ENCODE measurements at regions not wholly inside any gene's neighbourhood (a gene's known extent, or its start where the extent isn't known, plus 50 kb on each side); places are given as distances from the start of the nearest gene placed in this dataset.

GRCh38 chr9:92177591-92177990, 62.4 kb upstream of the SPTLC1 start:
- no peaks in the 10 kb centered on the region for H4K20me1 ChIP-seq (ENCODE audit: insufficient read depth, low read length)
- no peak overlapping the region for H3K9ac ChIP-seq (ENCODE audit: low read length)
- H3K9me3 ChIP-seq (ENCODE audit: insufficient read depth, low read length) = peaks cover 8% of the 10 kb centered on the region; the same call in 1 of the 2 replicates
- TF ChIP-seq EZH2phosphoT487 (IDR thresholded peaks at IDR 0.05; ENCODE audit: low read depth) (no peak), CTCF (IDR thresholded peaks at IDR 0.05; ENCODE audit: low read depth, low read length) (no peak)
- peaks cover 6% of the 10 kb centered on the region; the same call in 1 of the 2 replicates for H3K4me1 ChIP-seq (ENCODE audit: low read length)
- no peak overlapping the region for H3K27ac ChIP-seq (ENCODE audit: low read length)
- peaks cover 2% of the 10 kb centered on the region for H3K36me3 ChIP-seq (replicated peaks; ENCODE audit: low read depth, low read length)
- H3K27me3 ChIP-seq (ENCODE audit: low read depth, low read length) = no peaks in the 10 kb centered on the region
- no peak overlapping the region for H3K4me3 ChIP-seq (ENCODE audit: low read length)
- H2AFZ ChIP-seq (ENCODE audit: low read depth, low read length) = no peak overlapping the region
- H3K79me2 ChIP-seq (ENCODE audit: low read length) = no peaks in the 10 kb centered on the region
- H3K4me2 ChIP-seq (ENCODE audit: low read length) = no peak overlapping the region

GRCh38 chr9:92176800-92177185, 61.6 kb upstream of the SPTLC1 start:
- H3K9ac ChIP-seq (ENCODE audit: low read length) = no peak overlapping the region
- H3K4me3 ChIP-seq (ENCODE audit: low read length) = no peak overlapping the region
- peaks cover 6% of the 10 kb centered on the region; the same call in 1 of the 2 replicates for H3K4me1 ChIP-seq (ENCODE audit: low read length)
- no peak overlapping the region for H3K4me2 ChIP-seq (ENCODE audit: low read length)
- H2AFZ ChIP-seq (ENCODE audit: low read depth, low read length) = no peak overlapping the region
- H3K27me3 ChIP-seq (ENCODE audit: low read depth, low read length) = no peaks in the 10 kb centered on the region
- H3K36me3 ChIP-seq (replicated peaks; ENCODE audit: low read depth, low read length) = peaks cover 2% of the 10 kb centered on the region
- H3K79me2 ChIP-seq (ENCODE audit: low read length) = no peaks in the 10 kb centered on the region
- TF ChIP-seq EZH2phosphoT487 (IDR thresholded peaks at IDR 0.05; ENCODE audit: low read depth) (no peak), CTCF (IDR thresholded peaks at IDR 0.05; ENCODE audit: low read depth, low read length) (no peak)
- no peaks in the 10 kb centered on the region for H4K20me1 ChIP-seq (ENCODE audit: insufficient read depth, low read length)
- H3K27ac ChIP-seq (ENCODE audit: low read length) = no peak overlapping the region
- H3K9me3 ChIP-seq (ENCODE audit: insufficient read depth, low read length) = peaks cover 8% of the 10 kb centered on the region; the same call in 1 of the 2 replicates

- no peak overlapping the region for H2AFZ ChIP-seq (ENCODE audit: low read depth, low read length)
- no peak overlapping the region for H3K4me3 ChIP-seq (ENCODE audit: low read length)
- H3K27ac ChIP-seq (ENCODE audit: low read length) = no peak overlapping the region
- no peak overlapping the region for H3K9ac ChIP-seq (ENCODE audit: low read length)
- H3K9me3 ChIP-seq (ENCODE audit: insufficient read depth, low read length) = peaks cover 8% of the 10 kb centered on the region; the same call in 1 of the 2 replicates
- no peaks in the 10 kb centered on the region for H4K20me1 ChIP-seq (ENCODE audit: insufficient read depth, low read length)
- H3K4me2 ChIP-seq (ENCODE audit: low read length) = no peak overlapping the region
- H3K4me1 ChIP-seq (ENCODE audit: low read length) = peaks cover 6% of the 10 kb centered on the region; the same call in 1 of the 2 replicates
- no peak for TF ChIP-seq EZH2phosphoT487 (IDR thresholded peaks at IDR 0.05; ENCODE audit: low read depth)
- TF ChIP-seq CTCF (IDR thresholded peaks at IDR 0.05; ENCODE audit: low read depth, low read length) = no peak
- H3K36me3 ChIP-seq (replicated peaks; ENCODE audit: low read depth, low read length) = peaks cover 2% of the 10 kb centered on the region
- H3K27me3 ChIP-seq (ENCODE audit: low read depth, low read length) = no peaks in the 10 kb centered on the region
- H3K79me2 ChIP-seq (ENCODE audit: low read length) = no peaks in the 10 kb centered on the region
These were observed 61.0 kb upstream of the SPTLC1 start for GRCh38 chr9:92176068-92176799.

GRCh38 chr9:92175441-92175840, 60.2 kb upstream of the SPTLC1 start:
- no peak overlapping the region for H3K27ac ChIP-seq (ENCODE audit: low read length)
- H3K4me1 ChIP-seq (ENCODE audit: low read length) = peaks cover 6% of the 10 kb centered on the region; the same call in 1 of the 2 replicates
- H3K79me2 ChIP-seq (ENCODE audit: low read length) = no peaks in the 10 kb centered on the region
- H3K4me3 ChIP-seq (ENCODE audit: low read length) = no peak overlapping the region
- no peak overlapping the region for H3K4me2 ChIP-seq (ENCODE audit: low read length)
- no peaks in the 10 kb centered on the region for H3K27me3 ChIP-seq (ENCODE audit: low read depth, low read length)
- H3K9me3 ChIP-seq (ENCODE audit: insufficient read depth, low read length) = peaks cover 8% of the 10 kb centered on the region; the same call in 1 of the 2 replicates
- H4K20me1 ChIP-seq (ENCODE audit: insufficient read depth, low read length) = no peaks in the 10 kb centered on the region
- H2AFZ ChIP-seq (ENCODE audit: low read depth, low read length) = no peak overlapping the region
- H3K36me3 ChIP-seq (replicated peaks; ENCODE audit: low read depth, low read length) = peaks cover 2% of the 10 kb centered on the region
- H3K9ac ChIP-seq (ENCODE audit: low read length) = no peak overlapping the region
- TF ChIP-seq CTCF (IDR thresholded peaks at IDR 0.05; ENCODE audit: low read depth, low read length) = no peak
- TF ChIP-seq EZH2phosphoT487 (IDR thresholded peaks at IDR 0.05; ENCODE audit: low read depth) = no peak

Measured in OCI-LY3 (cell line).